ENCODE measurements at regions not wholly inside any gene's neighbourhood (a gene's known extent, or its start where the extent isn't known, plus 50 kb on each side); places are given as distances from the start of the nearest gene placed in this dataset.
"Not testable (repeated sequence)": the region's sequence is repeated elsewhere in the genome, so short reads cannot be mapped to it uniquely, and the experiment has no call there.

DNA sequence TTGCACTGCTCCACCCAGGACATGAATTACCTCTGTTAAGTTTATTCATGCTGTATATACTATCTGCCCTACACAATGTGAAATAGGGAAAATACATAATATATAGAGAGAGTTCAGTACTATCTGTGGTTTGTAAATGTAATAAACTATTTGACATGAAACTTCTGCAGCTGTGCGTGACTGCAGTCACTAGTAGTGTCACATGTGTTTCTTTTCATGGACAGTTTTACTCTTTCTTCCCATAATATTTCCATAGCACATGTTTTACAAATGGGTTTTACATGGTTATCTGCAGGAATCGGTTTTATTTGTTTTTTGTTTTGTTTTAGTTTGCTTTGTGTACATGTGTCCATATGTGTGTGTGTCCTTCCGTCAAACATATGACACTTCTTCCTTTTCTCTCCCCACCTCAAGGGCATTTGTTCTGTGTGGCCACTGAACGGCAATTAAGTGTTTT lies 1644.1 kb upstream of the FLRT2 start:
- no peaks in the 10 kb centered on the region for H3K27me3 Mint-ChIP-seq
- no peak overlapping the region for H3K4me3 Mint-ChIP-seq
- H3K4me1 Mint-ChIP-seq: no peaks in the 10 kb centered on the region
- no peaks in the 10 kb centered on the region for H3K36me3 Mint-ChIP-seq (ENCODE audit: low read depth)
- peaks cover 14% of the 10 kb centered on the region for H3K9me3 Mint-ChIP-seq
- H3K27ac Mint-ChIP-seq: no peak overlapping the region
- ATAC-seq (replicated peaks): no peak

DNA sequence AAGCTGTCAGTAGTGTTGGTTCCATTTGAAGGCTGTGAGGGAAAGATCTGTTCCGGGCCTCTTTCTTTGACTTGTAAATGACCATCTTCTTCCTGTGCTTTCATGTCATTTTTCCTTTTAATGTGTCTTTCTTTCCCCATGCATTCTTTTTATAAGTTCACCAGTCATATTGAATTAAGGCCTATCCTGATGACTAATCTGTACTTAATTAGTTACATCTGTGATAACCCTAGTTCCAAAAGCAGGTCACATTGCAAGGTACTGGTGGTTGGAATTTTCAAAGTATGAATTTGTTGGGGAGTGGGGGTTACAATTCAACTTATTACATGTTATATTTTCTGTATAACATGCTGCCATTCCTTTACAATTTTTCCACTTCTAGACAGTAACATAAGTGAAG lies 1642.1 kb upstream of the FLRT2 start:
- ATAC-seq (replicated peaks): no peak
- Mint-ChIP-seq H3K4me1 (no peaks in the 10 kb centered on the region), H3K4me3 (no peak overlapping the region)

DNA sequence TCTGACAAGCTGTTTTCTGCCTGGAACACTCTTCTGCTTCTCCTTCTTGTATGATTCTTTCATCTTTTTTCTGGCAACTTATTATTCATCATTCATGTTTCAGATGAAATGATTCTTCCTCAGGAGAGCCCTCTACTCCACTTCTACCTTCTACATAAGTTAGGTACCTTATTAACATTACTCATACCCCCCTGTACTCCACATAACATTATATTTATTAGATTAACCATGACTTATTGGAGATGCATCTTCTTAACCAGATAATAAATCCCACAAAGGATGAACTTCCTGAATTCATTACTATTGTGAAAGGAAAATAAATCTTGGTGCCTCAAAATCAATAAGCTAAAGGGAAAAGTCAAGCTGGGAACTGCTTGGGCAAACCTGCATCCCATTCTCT lies 1636.5 kb upstream of the FLRT2 start:
- Mint-ChIP-seq H3K4me1 (no peaks in the 10 kb centered on the region), H3K27me3 (no peaks in the 10 kb centered on the region), H3K36me3 (ENCODE audit: low read depth) (no peaks in the 10 kb centered on the region), H3K4me3 (no peak overlapping the region), H3K9me3 (peaks cover 8% of the 10 kb centered on the region), H3K27ac (no peak overlapping the region)
- ATAC-seq (replicated peaks): no peak

More for the DNA sequence above, 1642.1 kb upstream of the FLRT2 start:
- H3K9me3 Mint-ChIP-seq: peaks cover 10% of the 10 kb centered on the region
- no peaks in the 10 kb centered on the region for H3K36me3 Mint-ChIP-seq (ENCODE audit: low read depth)
- H3K27me3 Mint-ChIP-seq: no peaks in the 10 kb centered on the region
- H3K27ac Mint-ChIP-seq: no peak overlapping the region

DNA sequence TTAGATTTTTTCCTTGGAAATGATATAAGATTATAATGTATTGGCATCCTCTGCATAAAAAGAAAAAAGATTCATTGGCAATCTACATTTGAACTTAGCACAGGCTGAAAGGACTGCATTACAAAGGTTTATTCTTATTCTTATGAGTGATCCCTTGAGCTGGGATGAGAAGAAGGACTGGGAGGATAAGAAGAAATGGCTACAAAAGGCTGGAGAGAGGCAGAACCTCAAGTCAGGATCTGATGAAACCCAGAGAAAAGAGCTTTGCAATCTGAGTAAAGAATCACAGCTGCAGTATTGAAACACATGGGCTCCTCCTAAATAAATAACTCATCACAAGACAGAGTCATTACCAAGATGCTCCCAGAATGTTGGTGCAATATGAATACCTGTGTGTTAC lies 1635.4 kb upstream of the FLRT2 start:
- Mint-ChIP-seq H3K36me3 (ENCODE audit: low read depth) (no peaks in the 10 kb centered on the region), H3K27ac (no peak overlapping the region), H3K4me1 (no peaks in the 10 kb centered on the region), H3K4me3 (no peak overlapping the region), H3K27me3 (no peaks in the 10 kb centered on the region), H3K9me3 (peaks cover 8% of the 10 kb centered on the region)
- no peak for ATAC-seq (replicated peaks)

DNA sequence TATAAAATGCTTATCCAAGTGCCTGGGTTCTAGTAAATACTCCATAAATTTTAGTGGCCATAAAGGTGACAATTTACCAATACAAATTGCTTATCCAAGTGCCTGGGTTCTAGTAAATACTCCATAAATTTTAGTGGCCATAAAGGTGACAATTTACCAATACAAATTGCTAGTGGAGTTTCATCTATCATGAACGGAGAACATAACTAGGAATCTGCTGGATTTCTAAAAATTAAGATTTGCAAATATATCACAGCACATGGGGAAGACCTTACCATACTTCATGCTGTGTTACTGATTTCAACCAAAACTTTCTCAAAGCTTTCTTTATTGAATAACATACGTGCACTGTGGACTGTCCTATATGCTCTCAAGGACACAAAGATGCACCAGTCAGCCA lies 1631.4 kb upstream of the FLRT2 start:
- H3K4me3 Mint-ChIP-seq; ATAC-seq (replicated peaks); H3K4me1 Mint-ChIP-seq; H3K27me3 Mint-ChIP-seq; H3K36me3 Mint-ChIP-seq (ENCODE audit: low read depth); H3K27ac Mint-ChIP-seq; H3K9me3 Mint-ChIP-seq: not testable (repeated sequence)

DNA sequence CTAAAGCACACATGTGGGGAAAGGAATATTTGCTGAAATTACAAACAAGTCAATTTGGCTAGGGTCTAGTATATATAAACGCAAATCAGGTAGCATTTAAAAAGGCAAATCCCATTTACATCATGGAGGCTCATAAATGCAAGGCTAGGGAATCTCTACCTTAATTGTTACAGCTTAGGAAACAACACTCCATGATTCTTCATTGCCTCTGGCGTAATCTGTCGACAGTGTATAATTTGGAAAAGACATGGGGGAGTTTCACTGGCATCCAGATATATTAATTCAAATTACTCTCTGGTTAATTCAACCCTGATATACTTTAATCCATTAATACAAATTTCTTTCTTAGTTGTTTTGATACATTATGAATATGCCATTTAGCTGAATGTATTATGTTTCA lies 1630.2 kb upstream of the FLRT2 start:
- H3K4me3 Mint-ChIP-seq: no peak overlapping the region
- ATAC-seq (replicated peaks): no peak
- no peaks in the 10 kb centered on the region for H3K36me3 Mint-ChIP-seq (ENCODE audit: low read depth)
- H3K9me3 Mint-ChIP-seq: peaks cover 6% of the 10 kb centered on the region
- H3K4me1 Mint-ChIP-seq: no peaks in the 10 kb centered on the region
- H3K27me3 Mint-ChIP-seq: no peaks in the 10 kb centered on the region
- no peak overlapping the region for H3K27ac Mint-ChIP-seq

DNA sequence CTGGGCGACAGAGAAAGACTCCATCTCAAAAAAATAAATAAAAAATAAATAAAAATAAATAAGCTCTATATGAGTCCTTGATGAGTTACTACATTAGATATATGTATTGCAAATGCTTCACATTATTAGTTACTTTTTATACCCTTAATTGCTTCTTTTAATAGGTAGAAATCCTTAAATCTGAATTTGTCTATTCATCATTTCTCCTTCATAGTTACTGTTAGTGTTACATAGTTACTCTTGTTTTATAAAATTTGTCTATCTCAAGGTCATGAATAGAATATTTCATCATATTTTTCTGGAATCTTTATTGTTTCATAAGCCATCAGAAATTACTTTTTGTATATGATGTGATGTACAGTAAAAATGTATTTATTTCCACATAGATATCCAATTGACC lies 1624.8 kb upstream of the FLRT2 start:
- H3K4me3 Mint-ChIP-seq: no peak overlapping the region
- H3K9me3 Mint-ChIP-seq: peaks cover 13% of the 10 kb centered on the region
- no peaks in the 10 kb centered on the region for H3K36me3 Mint-ChIP-seq (ENCODE audit: low read depth)
- ATAC-seq (replicated peaks): no peak
- no peak overlapping the region for H3K27ac Mint-ChIP-seq
- H3K4me1 Mint-ChIP-seq: no peaks in the 10 kb centered on the region
- H3K27me3 Mint-ChIP-seq: no peaks in the 10 kb centered on the region

DNA sequence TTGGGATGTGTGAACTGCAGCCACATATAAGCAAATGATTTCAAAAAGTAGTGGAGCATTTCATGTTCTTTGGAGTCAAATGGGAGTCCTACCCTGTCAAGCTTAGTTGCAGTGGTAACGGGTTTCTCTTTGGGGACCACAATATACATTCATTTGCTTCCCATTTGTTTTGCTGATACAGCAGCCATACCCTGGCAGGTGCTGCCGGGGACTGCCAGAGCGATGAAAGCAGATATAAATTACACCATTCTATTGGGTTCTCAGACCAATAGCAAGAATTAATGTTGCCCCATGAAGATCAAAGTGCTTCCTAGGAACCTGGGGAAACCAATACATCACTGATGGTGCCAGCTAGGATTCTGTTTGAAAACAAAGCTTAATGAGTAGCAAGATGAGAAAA lies 1621.5 kb upstream of the FLRT2 start:
- peaks cover 24% of the 10 kb centered on the region for H3K9me3 Mint-ChIP-seq
- no peaks in the 10 kb centered on the region for H3K4me1 Mint-ChIP-seq
- no peak for ATAC-seq (replicated peaks)
- H3K4me3 Mint-ChIP-seq: no peak overlapping the region
- no peaks in the 10 kb centered on the region for H3K36me3 Mint-ChIP-seq (ENCODE audit: low read depth)
- H3K27ac Mint-ChIP-seq: no peak overlapping the region
- no peaks in the 10 kb centered on the region for H3K27me3 Mint-ChIP-seq

DNA sequence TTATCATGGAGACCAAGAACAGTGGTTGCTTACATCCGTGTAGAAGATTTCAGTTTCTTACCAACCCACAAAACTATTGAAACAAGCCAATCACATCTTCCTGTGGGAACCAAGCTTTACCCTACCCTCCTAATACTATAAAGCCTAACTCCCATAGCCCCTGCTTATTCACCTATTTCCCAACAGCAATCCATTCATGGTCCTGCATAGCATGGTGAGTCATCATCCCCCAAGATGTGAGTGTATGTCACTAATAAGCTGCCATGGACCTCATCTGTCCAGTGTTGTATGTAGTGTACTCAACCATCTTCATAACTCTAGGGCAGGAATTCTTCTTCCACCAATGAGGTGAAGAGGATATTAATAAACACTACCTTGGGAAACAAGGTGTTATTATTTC lies 1620.4 kb upstream of the FLRT2 start:
- peaks cover 29% of the 10 kb centered on the region for H3K9me3 Mint-ChIP-seq
- H3K4me1 Mint-ChIP-seq: no peaks in the 10 kb centered on the region
- H3K27ac Mint-ChIP-seq: no peak overlapping the region
- no peak for ATAC-seq (replicated peaks)
- H3K27me3 Mint-ChIP-seq: no peaks in the 10 kb centered on the region
- no peak overlapping the region for H3K4me3 Mint-ChIP-seq
- no peaks in the 10 kb centered on the region for H3K36me3 Mint-ChIP-seq (ENCODE audit: low read depth)

DNA sequence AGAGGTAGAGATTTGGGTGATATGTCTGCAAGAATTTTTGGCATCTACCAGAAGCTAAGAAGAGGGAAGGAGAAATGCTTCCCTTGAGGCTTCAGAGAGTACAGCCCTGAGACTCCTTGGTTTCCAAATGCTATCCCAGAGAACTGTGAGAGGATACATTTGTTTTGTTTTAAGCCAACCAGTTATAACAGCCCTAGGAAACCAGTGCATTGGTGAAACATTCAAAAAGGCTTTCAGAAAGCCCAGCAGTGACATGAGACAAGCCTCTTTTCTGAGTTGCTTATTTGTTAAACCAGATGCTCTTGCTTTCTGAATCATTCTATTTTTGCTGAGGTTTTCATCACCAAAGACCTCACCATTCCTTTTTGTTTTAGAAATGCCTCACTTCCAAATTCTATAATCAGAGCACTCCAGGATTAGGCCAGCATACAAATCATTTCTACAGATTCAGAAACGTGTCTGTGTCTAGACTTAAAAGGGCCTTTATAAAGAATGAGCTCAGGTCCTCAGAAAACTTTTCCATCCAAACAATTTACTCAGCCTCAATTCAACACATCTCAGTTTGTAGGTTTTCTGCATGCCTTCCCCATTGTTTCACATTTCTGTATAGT lies 1617.8 kb upstream of the FLRT2 start:
- H3K4me1 Mint-ChIP-seq: no peaks in the 10 kb centered on the region
- no peaks in the 10 kb centered on the region for H3K27me3 Mint-ChIP-seq
- no peak overlapping the region for H3K4me3 Mint-ChIP-seq
- ATAC-seq (replicated peaks): no peak
- H3K27ac Mint-ChIP-seq: no peak overlapping the region
- no peaks in the 10 kb centered on the region for H3K36me3 Mint-ChIP-seq (ENCODE audit: low read depth)
- H3K9me3 Mint-ChIP-seq: peaks cover 33% of the 10 kb centered on the region

DNA sequence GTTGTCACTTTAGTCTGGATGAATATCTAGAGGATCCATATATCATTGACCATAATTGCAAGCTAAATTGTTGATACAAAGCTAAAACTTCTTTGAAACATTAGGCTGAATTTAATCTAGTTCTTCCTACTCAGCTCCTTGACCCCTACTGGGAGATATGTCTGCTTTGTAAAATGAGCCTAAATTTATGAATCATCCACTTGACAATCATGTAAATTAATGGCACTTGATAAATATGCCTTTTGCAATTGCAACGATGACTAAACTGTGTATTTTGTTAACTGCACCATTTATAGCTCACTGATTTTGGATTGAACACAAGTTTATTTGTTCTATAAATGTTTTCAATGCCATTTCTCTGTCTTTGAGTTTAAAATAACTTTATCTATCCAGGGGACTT lies 1616.5 kb upstream of the FLRT2 start:
- no peak overlapping the region for H3K27ac Mint-ChIP-seq
- H3K27me3 Mint-ChIP-seq: no peaks in the 10 kb centered on the region
- no peak overlapping the region for H3K4me3 Mint-ChIP-seq
- H3K4me1 Mint-ChIP-seq: no peaks in the 10 kb centered on the region
- H3K9me3 Mint-ChIP-seq: peaks cover 33% of the 10 kb centered on the region
- no peaks in the 10 kb centered on the region for H3K36me3 Mint-ChIP-seq (ENCODE audit: low read depth)
- ATAC-seq (replicated peaks): no peak

DNA sequence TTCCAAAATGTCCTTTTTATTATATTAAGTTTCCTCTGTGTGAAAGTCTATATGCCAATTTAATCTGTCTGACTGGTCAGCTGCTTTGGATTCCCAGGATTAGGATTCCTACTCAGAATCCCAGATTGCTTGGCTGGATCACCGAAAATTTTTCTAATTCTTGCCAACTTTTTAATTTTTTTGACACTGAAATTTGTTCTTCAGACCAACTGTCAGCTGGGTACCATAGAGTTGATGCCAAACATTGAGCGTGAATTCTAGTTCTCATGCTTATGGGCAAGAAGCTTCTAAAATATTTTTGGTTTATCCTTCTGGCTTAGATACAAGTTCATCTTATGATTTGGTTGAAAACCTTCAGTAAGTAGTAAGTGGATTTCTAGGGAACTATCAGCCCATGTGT lies 1611.4 kb upstream of the FLRT2 start:
- Mint-ChIP-seq H3K27ac (no peak overlapping the region), H3K4me1 (no peaks in the 10 kb centered on the region), H3K27me3 (no peaks in the 10 kb centered on the region), H3K9me3 (peaks cover 12% of the 10 kb centered on the region), H3K4me3 (no peak overlapping the region), H3K36me3 (ENCODE audit: low read depth) (no peaks in the 10 kb centered on the region)
- no peak for ATAC-seq (replicated peaks)

DNA sequence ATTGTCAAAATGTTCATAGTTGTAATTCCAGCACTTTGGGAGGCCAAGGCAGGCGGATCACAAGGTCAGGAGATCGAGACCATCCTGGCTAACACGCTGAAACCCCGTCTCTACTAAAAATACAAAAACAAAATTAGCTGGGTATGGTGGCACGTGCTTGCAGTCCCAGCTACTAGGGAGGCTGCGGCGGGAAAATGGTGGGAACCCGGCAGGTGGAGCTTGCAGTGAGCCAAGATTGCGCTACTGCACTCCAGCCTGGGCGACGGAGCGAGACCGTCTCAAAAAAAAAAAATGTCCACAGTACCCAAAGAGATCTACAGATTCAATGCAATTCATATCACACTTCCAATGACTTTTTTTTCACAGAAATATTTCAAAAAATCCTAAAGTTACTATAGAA lies 1610.3 kb upstream of the FLRT2 start:
- not testable (repeated sequence) for H3K4me1 Mint-ChIP-seq; H3K27ac Mint-ChIP-seq; H3K36me3 Mint-ChIP-seq (ENCODE audit: low read depth); ATAC-seq (replicated peaks); H3K27me3 Mint-ChIP-seq; H3K9me3 Mint-ChIP-seq; H3K4me3 Mint-ChIP-seq

DNA sequence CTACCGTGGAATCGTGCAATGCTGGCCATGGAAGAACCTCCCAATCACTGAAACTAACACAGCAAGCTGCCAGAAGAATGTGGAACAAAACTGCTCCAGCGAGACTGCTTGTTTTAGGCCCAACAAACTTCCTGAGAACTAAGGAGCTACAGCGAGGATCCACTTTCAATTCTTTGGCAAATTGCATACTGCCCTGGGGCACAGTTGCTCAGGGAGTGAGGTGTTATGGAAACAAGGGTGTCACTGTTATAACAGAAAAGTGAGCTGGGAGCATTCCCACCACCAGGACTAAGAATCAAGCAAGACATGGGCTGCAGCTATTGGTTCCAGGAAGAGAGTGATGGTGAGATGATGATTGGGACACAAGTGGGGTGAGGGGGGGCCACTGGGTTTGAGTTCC lies 1606.1 kb upstream of the FLRT2 start:
- H3K27ac Mint-ChIP-seq: no peak overlapping the region

DNA sequence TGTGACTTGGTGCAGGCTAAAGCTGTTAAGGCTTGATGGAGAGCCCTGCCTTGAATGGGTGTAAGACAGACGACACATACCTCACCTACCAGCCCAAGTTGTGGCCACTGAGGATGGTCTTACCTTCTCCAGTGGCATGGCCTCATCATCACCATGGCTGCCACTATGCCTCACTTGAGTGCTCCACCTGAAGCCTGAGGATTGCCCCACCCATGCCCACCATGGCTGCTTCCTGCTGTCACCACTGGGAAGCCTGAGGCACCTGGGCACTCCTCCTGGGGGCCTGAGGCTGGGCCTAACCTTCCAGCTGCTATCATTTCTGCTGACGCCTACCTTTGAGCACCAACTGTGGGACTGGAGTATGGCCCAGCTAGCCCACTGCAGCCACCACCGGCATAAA lies 1605.7 kb upstream of the FLRT2 start:
- Mint-ChIP-seq H3K36me3 (ENCODE audit: low read depth) (no peaks in the 10 kb centered on the region), H3K27ac (no peak overlapping the region), H3K9me3 (peaks cover 3% of the 10 kb centered on the region), H3K4me1 (no peaks in the 10 kb centered on the region), H3K4me3 (no peak overlapping the region), H3K27me3 (no peaks in the 10 kb centered on the region)
- no peak for ATAC-seq (replicated peaks)

More for the DNA sequence above, 1606.1 kb upstream of the FLRT2 start:
- no peak for ATAC-seq (replicated peaks)
- no peak overlapping the region for H3K4me3 Mint-ChIP-seq
- no peaks in the 10 kb centered on the region for H3K27me3 Mint-ChIP-seq
- no peaks in the 10 kb centered on the region for H3K4me1 Mint-ChIP-seq
- H3K36me3 Mint-ChIP-seq (ENCODE audit: low read depth): no peaks in the 10 kb centered on the region
- peaks cover 3% of the 10 kb centered on the region for H3K9me3 Mint-ChIP-seq

DNA sequence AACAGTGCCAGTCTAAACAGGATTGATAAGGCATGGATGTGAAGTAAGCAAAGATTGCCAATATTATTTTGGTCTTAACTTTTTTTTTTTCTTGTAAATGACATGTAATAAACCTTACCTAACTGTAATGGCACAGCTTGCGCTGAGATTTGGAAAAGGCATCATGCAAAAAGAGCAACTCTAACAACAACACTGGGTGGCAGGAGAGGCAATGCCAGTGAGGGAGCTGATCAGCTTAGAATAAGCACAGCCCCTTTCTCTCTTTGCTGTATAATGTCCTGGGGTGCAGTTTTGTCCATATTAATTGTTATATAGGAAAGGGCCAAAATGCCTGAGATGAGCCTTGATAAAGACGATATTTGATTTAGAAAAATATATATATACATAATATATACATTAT lies 1589.7 kb upstream of the FLRT2 start:
- peaks cover 23% of the 10 kb centered on the region for H3K9me3 Mint-ChIP-seq
- H3K27me3 Mint-ChIP-seq: no peaks in the 10 kb centered on the region
- H3K4me1 Mint-ChIP-seq: no peaks in the 10 kb centered on the region
- H3K4me3 Mint-ChIP-seq: no peak overlapping the region
- no peaks in the 10 kb centered on the region for H3K36me3 Mint-ChIP-seq (ENCODE audit: low read depth)
- H3K27ac Mint-ChIP-seq: no peak overlapping the region
- no peak for ATAC-seq (replicated peaks)
